Suppressor macrophage treated with lipopolysaccharide for 4 hours (primary cell): ENCODE measurements at regions not wholly inside any gene's neighbourhood (a gene's known extent, or its start where the extent isn't known, plus 50 kb on each side); places are given as distances from the start of the nearest gene placed in this dataset.
"Not testable (repeated sequence)": the region's sequence is repeated elsewhere in the genome, so short reads cannot be mapped to it uniquely, and the experiment has no call there.

Experiments used
- DNase-seq: peaks from one replicate; pipeline ENCODE4 v3.0.0-alpha.2; 2020

- DNase-seq = not testable (repeated sequence)
Observed at GRCh38 chr6:85071845-85072244, 307.4 kb upstream of the TBX18 start.

- no peak for DNase-seq
Observed at GRCh38 chr6:85069577-85069976, 305.2 kb upstream of the TBX18 start.

- no peak for DNase-seq
Observed at GRCh38 chr6:85068221-85068620, 303.8 kb upstream of the TBX18 start.

GRCh38 chr6:85066266-85066665 lies 301.9 kb upstream of the TBX18 start:
- DNase-seq = no peak

- DNase-seq = no peak
Observed at GRCh38 chr6:85065831-85066230, 301.4 kb upstream of the TBX18 start.

- DNase-seq = no peak
Observed at GRCh38 chr6:85063611-85064010, 299.2 kb upstream of the TBX18 start.

- no peak for DNase-seq
Observed at GRCh38 chr6:85062884-85063283, 298.5 kb upstream of the TBX18 start.

GRCh38 chr6:85058806-85059205 lies 294.4 kb upstream of the TBX18 start:
- DNase-seq = no peak

- DNase-seq = no peak
Observed at GRCh38 chr6:85050149-85050548, 285.8 kb upstream of the TBX18 start.

- no peak for DNase-seq
Observed at GRCh38 chr6:85049282-85049681, 284.9 kb upstream of the TBX18 start.

GRCh38 chr6:85047818-85048217 lies 283.4 kb upstream of the TBX18 start:
- DNase-seq = no peak

GRCh38 chr6:85045767-85046166 lies 281.4 kb upstream of the TBX18 start:
- not testable (repeated sequence) for DNase-seq

GRCh38 chr6:85044361-85044760 lies 280.0 kb upstream of the TBX18 start:
- no peak for DNase-seq

GRCh38 chr6:85041376-85041775 lies 277.0 kb upstream of the TBX18 start:
- DNase-seq = no peak

GRCh38 chr6:85037221-85037620 lies 272.8 kb upstream of the TBX18 start:
- DNase-seq = no peak

- DNase-seq = no peak
Observed at GRCh38 chr6:85035766-85036165, 271.4 kb upstream of the TBX18 start.

- DNase-seq = no peak
Observed at GRCh38 chr6:85033547-85033946, 269.1 kb upstream of the TBX18 start.

- no peak for DNase-seq
Observed at GRCh38 chr6:85026021-85026420, 261.6 kb upstream of the TBX18 start.

- no peak for DNase-seq
Observed at GRCh38 chr6:85023721-85024120, 259.3 kb upstream of the TBX18 start.

GRCh38 chr6:85017352-85017751 lies 253.0 kb upstream of the TBX18 start:
- no peak for DNase-seq

- DNase-seq = no peak
Observed at GRCh38 chr6:85016726-85017125, 252.3 kb upstream of the TBX18 start.

GRCh38 chr6:85015396-85015990 lies 251.1 kb upstream of the TBX18 start:
- peak; percentile 7 for DNase-seq

- DNase-seq = no peak
Observed at GRCh38 chr6:85010865-85011264, 246.5 kb upstream of the TBX18 start.

- no peak for DNase-seq
Observed at GRCh38 chr6:85008296-85009009, 244.1 kb upstream of the TBX18 start.

GRCh38 chr6:85006362-85006761 lies 242.0 kb upstream of the TBX18 start:
- no peak for DNase-seq
